ENCODE measurements at regions not wholly inside any gene's neighbourhood (a gene's known extent, or its start where the extent isn't known, plus 50 kb on each side); places are given as distances from the start of the nearest gene placed in this dataset.
"Not testable (repeated sequence)": the region's sequence is repeated elsewhere in the genome, so short reads cannot be mapped to it uniquely, and the experiment has no call there.

GRCh38 chr17:72571813-72572396 is 451.1 kb downstream of the SOX9 start:
- no peak for DNase-seq (ENCODE audit: low spot score)
- peaks cover 8% of the 10 kb centered on the region for H3K27me3 Mint-ChIP-seq (ENCODE audit: unreplicated experiment)
- no peak overlapping the region for H3K27ac Mint-ChIP-seq (ENCODE audit: unreplicated experiment)

GRCh38 chr17:72572604-72573491 is 452.0 kb downstream of the SOX9 start:
- Mint-ChIP-seq H3K4me1 (ENCODE audit: unreplicated experiment) (no peaks in the 10 kb centered on the region), H3K36me3 (ENCODE audit: low read depth, unreplicated experiment) (no peaks in the 10 kb centered on the region), H3K9me3 (ENCODE audit: unreplicated experiment) (no peaks in the 10 kb centered on the region), H3K27ac (ENCODE audit: unreplicated experiment) (no peak overlapping the region), H3K4me3 (ENCODE audit: unreplicated experiment) (no peak overlapping the region), H3K27me3 (ENCODE audit: unreplicated experiment) (peaks cover 8% of the 10 kb centered on the region)
- DNase-seq (ENCODE audit: low spot score), result no peak
- TF ChIP-seq CTCF (IDR thresholded peaks at IDR 0.05; ENCODE audit: unreplicated experiment), result no peak

More at GRCh38 chr17:72571813-72572396, 451.1 kb downstream of the SOX9 start:
- Mint-ChIP-seq H3K36me3 (ENCODE audit: low read depth, unreplicated experiment) (no peaks in the 10 kb centered on the region), H3K4me3 (ENCODE audit: unreplicated experiment) (no peak overlapping the region), H3K9me3 (ENCODE audit: unreplicated experiment) (no peaks in the 10 kb centered on the region), H3K4me1 (ENCODE audit: unreplicated experiment) (no peaks in the 10 kb centered on the region)
- no peak for TF ChIP-seq CTCF (IDR thresholded peaks at IDR 0.05; ENCODE audit: unreplicated experiment)

GRCh38 chr17:72573492-72573801 is 452.6 kb downstream of the SOX9 start:
- not testable (repeated sequence) for H3K36me3 Mint-ChIP-seq (ENCODE audit: low read depth, unreplicated experiment); H3K9me3 Mint-ChIP-seq (ENCODE audit: unreplicated experiment); H3K27me3 Mint-ChIP-seq (ENCODE audit: unreplicated experiment); H3K4me3 Mint-ChIP-seq (ENCODE audit: unreplicated experiment); H3K4me1 Mint-ChIP-seq (ENCODE audit: unreplicated experiment); DNase-seq (ENCODE audit: low spot score); H3K27ac Mint-ChIP-seq (ENCODE audit: unreplicated experiment)

GRCh38 chr17:72574675-72575510 is 454.1 kb downstream of the SOX9 start:
- H3K27ac Mint-ChIP-seq (ENCODE audit: unreplicated experiment), result no peak overlapping the region
- TF ChIP-seq CTCF (IDR thresholded peaks at IDR 0.05; ENCODE audit: unreplicated experiment), result no peak
- peaks cover 8% of the 10 kb centered on the region for H3K27me3 Mint-ChIP-seq (ENCODE audit: unreplicated experiment)
- no peaks in the 10 kb centered on the region for H3K4me1 Mint-ChIP-seq (ENCODE audit: unreplicated experiment)
- H3K9me3 Mint-ChIP-seq (ENCODE audit: unreplicated experiment), result no peaks in the 10 kb centered on the region
- no peak overlapping the region for H3K4me3 Mint-ChIP-seq (ENCODE audit: unreplicated experiment)
- no peaks in the 10 kb centered on the region for H3K36me3 Mint-ChIP-seq (ENCODE audit: low read depth, unreplicated experiment)
- DNase-seq (ENCODE audit: low spot score), result no peak

GRCh38 chr17:72575542-72576233 is 454.9 kb downstream of the SOX9 start:
- no peak for DNase-seq (ENCODE audit: low spot score)
- no peaks in the 10 kb centered on the region for H3K4me1 Mint-ChIP-seq (ENCODE audit: unreplicated experiment)
- H3K27ac Mint-ChIP-seq (ENCODE audit: unreplicated experiment), result no peak overlapping the region

More at GRCh38 chr17:72575542-72576233, 454.9 kb downstream of the SOX9 start:
- no peaks in the 10 kb centered on the region for H3K9me3 Mint-ChIP-seq (ENCODE audit: unreplicated experiment)
- no peak overlapping the region for H3K4me3 Mint-ChIP-seq (ENCODE audit: unreplicated experiment)
- peaks cover 8% of the 10 kb centered on the region for H3K27me3 Mint-ChIP-seq (ENCODE audit: unreplicated experiment)
- H3K36me3 Mint-ChIP-seq (ENCODE audit: low read depth, unreplicated experiment), result no peaks in the 10 kb centered on the region
- no peak for TF ChIP-seq CTCF (IDR thresholded peaks at IDR 0.05; ENCODE audit: unreplicated experiment)
